Heart left ventricle (tissue), 13 donors: ENCODE measurements at regions not wholly inside any gene's neighbourhood (a gene's known extent, or its start where the extent isn't known, plus 50 kb on each side); places are given as distances from the start of the nearest gene placed in this dataset.

ENCODE experiments used
- CTCF ChIP-seq, 12 donors: fragments of 200-600 bp; sonication (generic) in 4 of 12; IDR thresholded peaks; one replicate each; pipeline versions ENCODE4 v1.5.0 to v1.8.0; 2018 to 2022; ENCODE audit warnings: antibody characterized with exemption in 12 of 12, mild to moderate bottlenecking in 5 of 12
- POLR2A ChIP-seq, 2 donors: fragments of 450-650 bp; IDR thresholded peaks; one replicate each; pipeline ENCODE4 v1.6.1; 2017; ENCODE audit warnings: antibody characterized with exemption in 2 of 2, mild to moderate bottlenecking in 2 of 2, moderate library complexity in 2 of 2
- donor health status: ischemic (EF 13 %, LVEDD 7.1; RV severe dilation, severe dysfunction).
- donor health status: DM: no; HTN: yes; CAD: no.
- donor health status: DM: no; HTN: no; CAD: no.
- donor health status: ischemic (EF 25% LVEDD 6.9; RV normal size, moderate dysfunction).
- donor health status: ischemic (EF 25% LVEDD 5.7; RV mildly dilated, moderate dysfunction).
- donor health status: ischemic (EF 35%, LVEDD 5.7; RV mildly dilated, moderate dysfunction).
- donor health status: nonischemic (EF 11% LVEDD 7.7; RV severe dilation, severe dysfunction).
- donor health status: DM: yes; HTN: yes; CAD: no.
- donor health status: PGD.
- donor health status: ischemic (EF 29% LVEDD 5.4; RV normal size, mild dysfunction).
- donor health status: nonischemic (EF 23%, LVEDD 6.1; RV moderate dilation, normal function).

GRCh38 chr4:131721883-131722282, 1427.2 kb upstream of the PCDH10 start:
- TF ChIP-seq CTCF (IDR thresholded peaks at IDR 0.05) (no peak), POLR2A (IDR thresholded peaks at IDR 0.05) (no peak)
